ENCODE measurements at regions not wholly inside any gene's neighbourhood (a gene's known extent, or its start where the extent isn't known, plus 50 kb on each side); places are given as distances from the start of the nearest gene placed in this dataset.
"Not testable (repeated sequence)": the region's sequence is repeated elsewhere in the genome, so short reads cannot be mapped to it uniquely, and the experiment has no call there.

GRCh38 chr10:46860753-46861152, 50.5 kb upstream of the PTPN20 start:
- not testable (repeated sequence) for TF ChIP-seq EZH2 (IDR thresholded peaks at IDR 0.05; ENCODE audit: insufficient read depth, poor library complexity, severe bottlenecking); EZH2phosphoT487 (IDR thresholded peaks at IDR 0.05; ENCODE audit: insufficient read depth, low read depth)
